Endodermal cell (in vitro differentiated cells): ENCODE measurements at regions not wholly inside any gene's neighbourhood (a gene's known extent, or its start where the extent isn't known, plus 50 kb on each side); places are given as distances from the start of the nearest gene placed in this dataset.

Experiments used
- DNase-seq: peaks from one replicate; pipeline ENCODE4 v3.0.0-alpha.2; 2017
- H3K27ac ChIP-seq: 2 replicates; pipeline ENCODE4 v1.5.1; 2013; ENCODE audit warnings: mild to moderate bottlenecking, low read depth, low read length, moderate library complexity
- H3K27me3 ChIP-seq: 2 replicates; pipeline ENCODE4 v1.6.1; 2013; ENCODE audit warnings: mild to moderate bottlenecking, low read length, moderate library complexity; ENCODE audit not compliant: insufficient read depth, control insufficient read depth, poor library complexity, severe bottlenecking
- H3K36me3 ChIP-seq: 2 replicates; pipeline ENCODE4 v1.7.0; 2013; ENCODE audit warnings: mild to moderate bottlenecking, low read length, moderate library complexity; ENCODE audit not compliant: control insufficient read depth, insufficient read depth
- H3K4me1 ChIP-seq: one replicate; pipeline ENCODE4 v1.7.0; 2013; ENCODE audit warnings: low read length; ENCODE audit not compliant: control insufficient read depth, insufficient read depth
- H3K4me3 ChIP-seq: 2 replicates; pipeline ENCODE4 v1.5.1; 2013; ENCODE audit warnings: mild to moderate bottlenecking, low read length, moderate library complexity
- H3K9ac ChIP-seq: 2 replicates; pipeline ENCODE4 v1.6.1; 2013; ENCODE audit warnings: mild to moderate bottlenecking, low read length, moderate library complexity; ENCODE audit not compliant: poor library complexity, severe bottlenecking; ENCODE audit errors: extremely low read depth
- H3K9me3 ChIP-seq: 2 replicates; pipeline ENCODE4 v1.6.1; 2013; ENCODE audit warnings: mild to moderate bottlenecking, low read length, moderate library complexity; ENCODE audit not compliant: control insufficient read depth
- H3K27ac Mint-ChIP-seq: 2 replicates; pipeline ENCODE4 v1.8.0; 2020; ENCODE audit warnings: mixed read lengths
- H3K27me3 Mint-ChIP-seq: 2 replicates; pipeline ENCODE4 v1.8.0; 2021; ENCODE audit warnings: mild to moderate bottlenecking, mixed read lengths; ENCODE audit not compliant: insufficient read depth
- H3K36me3 Mint-ChIP-seq: 2 replicates; pipeline ENCODE4 v1.8.0; 2020; ENCODE audit warnings: low read depth, mixed read lengths
- H3K4me1 Mint-ChIP-seq: 2 replicates; pipeline ENCODE4 v1.8.0; 2020; ENCODE audit warnings: mixed read lengths
- H3K4me3 Mint-ChIP-seq: 2 replicates; pipeline ENCODE4 v1.8.0; 2020; ENCODE audit warnings: mild to moderate bottlenecking, moderate library complexity, mixed read lengths
- H3K9me3 Mint-ChIP-seq: 2 replicates; pipeline ENCODE4 v1.8.0; 2020; ENCODE audit warnings: mild to moderate bottlenecking, mixed read lengths
- CTCF ChIP-seq: fragments of 200-600 bp; sonication (generic); conservative IDR thresholded peaks from 2 replicates; pipeline ENCODE4 v1.5.0; 2021; ENCODE audit warnings: antibody characterized with exemption, mild to moderate bottlenecking
- WGBS, 2 experiments: methylation state at CpG; one replicate each; pipeline versions ENCODE4 v1.1.5 to v1.1.7; 2013; ENCODE audit warnings: missing lambda C conversion rate in 2 of 2, mixed read lengths in 1 of 2; ENCODE audit not compliant: insufficient coverage in 1 of 2, insufficient read length in 1 of 2; 5-methylcytosine and 5-hydroxymethylcytosine counted together

DNA sequence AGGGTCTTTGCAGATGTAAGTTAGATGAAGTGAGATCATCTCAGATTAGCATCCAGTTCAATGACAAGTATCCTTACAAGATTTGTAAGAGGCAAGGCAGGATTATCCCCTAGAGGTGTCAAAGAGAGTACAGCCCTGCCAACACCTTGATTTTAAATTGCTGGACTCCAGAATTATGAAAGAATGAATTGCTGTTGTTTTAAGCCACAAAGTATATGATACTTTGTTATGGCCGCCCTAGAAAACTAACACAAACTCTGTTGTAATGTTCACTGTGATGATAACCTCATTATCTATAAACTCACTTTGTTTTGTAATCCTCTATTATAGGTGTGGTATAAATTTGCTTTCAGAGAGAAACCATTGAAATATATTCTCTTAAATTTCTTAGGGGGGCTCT, 249.0 kb upstream of the SPOPL start:
- Mint-ChIP-seq H3K27ac (no peak overlapping the region), H3K27me3 (no peaks in the 10 kb centered on the region), H3K4me1 (peaks cover 14% of the 10 kb centered on the region), H3K9me3 (peaks cover 22% of the 10 kb centered on the region), H3K4me3 (no peak overlapping the region), H3K36me3 (peaks cover 1% of the 10 kb centered on the region)
- Histone ChIP-seq H3K36me3 (no peaks in the 10 kb centered on the region), H3K4me3 (no peak overlapping the region), H3K4me1 (no peaks in the 10 kb centered on the region), H3K9ac (no peak overlapping the region), H3K27me3 (no peaks in the 10 kb centered on the region), H3K9me3 (peaks cover 9% of the 10 kb centered on the region), H3K27ac (no peak overlapping the region)
- TF ChIP-seq CTCF, result no peak
- WGBS, 2 experiments, result no CpG with 5 or more reads among the region's 1 CpG
- DNase-seq, result no peak

- peaks cover 11% of the 10 kb centered on the region for H3K9me3 ChIP-seq
- H3K4me1 ChIP-seq, result no peaks in the 10 kb centered on the region
- H3K9ac ChIP-seq, result no peak overlapping the region
- Mint-ChIP-seq H3K9me3 (peaks cover 44% of the 10 kb centered on the region), H3K27me3 (no peaks in the 10 kb centered on the region), H3K4me3 (no peak overlapping the region), H3K36me3 (peaks cover 8% of the 10 kb centered on the region), H3K4me1 (peaks cover 6% of the 10 kb centered on the region), H3K27ac (peak overlapping the region; percentile 70)
- peak overlapping the region; percentile 27 for H3K4me3 ChIP-seq
- 95% methylated on average over 1 of the region's 1 CpG; no CpG with 5 or more reads in 1 of the 2 experiments for WGBS, 2 experiments
- TF ChIP-seq CTCF, result no peak
- DNase-seq, result no peak
- no peak overlapping the region for H3K27ac ChIP-seq
- no peaks in the 10 kb centered on the region for H3K27me3 ChIP-seq
- no peaks in the 10 kb centered on the region for H3K36me3 ChIP-seq
Observed at GRCh38 chr2:138255670-138256069, 245.9 kb upstream of the SPOPL start.

DNA sequence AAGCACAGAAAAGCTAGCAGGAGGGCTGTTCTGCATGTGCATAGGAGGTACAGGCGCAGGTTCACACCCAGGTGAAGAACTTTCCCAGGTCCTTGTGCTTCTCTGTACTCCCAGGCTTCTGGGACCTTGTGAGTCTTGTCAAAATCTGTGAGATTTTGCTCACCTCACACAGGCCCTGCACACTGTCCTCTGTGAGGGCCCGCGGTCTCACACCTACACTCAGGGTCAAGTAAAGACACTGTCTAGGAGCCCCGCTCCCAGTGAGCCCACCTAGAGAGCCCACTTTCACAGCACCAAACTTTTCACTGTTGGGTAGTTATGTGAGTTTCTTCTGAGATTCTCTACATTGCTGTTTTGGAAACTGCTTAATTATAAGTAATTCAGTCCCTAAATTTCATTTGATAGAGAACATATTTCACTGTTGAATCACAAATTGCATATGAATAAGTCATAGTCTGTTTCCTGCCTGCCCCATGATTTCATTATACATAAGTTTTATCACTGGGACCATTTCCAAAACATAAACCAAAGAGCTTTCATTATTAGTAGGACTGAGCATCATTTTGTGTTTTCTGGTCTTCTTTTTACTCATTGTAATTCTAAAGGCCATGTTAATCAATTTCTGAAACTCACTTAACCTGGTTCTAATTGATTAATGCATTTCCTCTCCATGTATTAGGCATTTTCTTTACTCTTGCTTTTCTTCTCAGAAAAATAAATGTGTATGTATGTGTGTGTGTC, 234.2 kb upstream of the SPOPL start:
- no peaks in the 10 kb centered on the region for H3K36me3 ChIP-seq
- no peak overlapping the region for H3K27ac ChIP-seq
- Mint-ChIP-seq H3K27me3 (no peaks in the 10 kb centered on the region), H3K27ac (no peak overlapping the region), H3K4me1 (peaks cover 9% of the 10 kb centered on the region), H3K9me3 (peaks cover 23% of the 10 kb centered on the region), H3K36me3 (peaks cover 5% of the 10 kb centered on the region), H3K4me3 (no peak overlapping the region)
- no peak for DNase-seq
- TF ChIP-seq CTCF, result no peak
- no peak overlapping the region for H3K9ac ChIP-seq
- H3K9me3 ChIP-seq, result peaks cover 17% of the 10 kb centered on the region
- no peak overlapping the region for H3K4me3 ChIP-seq
- no peaks in the 10 kb centered on the region for H3K4me1 ChIP-seq
- 69 to 100% methylated on average over 1 to 4 of the region's 4 CpGs for WGBS, 2 experiments
- H3K27me3 ChIP-seq, result no peaks in the 10 kb centered on the region
